SH-SY5Y (cell line): ENCODE measurements at regions not wholly inside any gene's neighbourhood (a gene's known extent, or its start where the extent isn't known, plus 50 kb on each side); places are given as distances from the start of the nearest gene placed in this dataset.

Experiments
- GATA2 ChIP-seq: IDR thresholded peaks from 2 replicates; pipeline ENCODE4 v1.6.1; 2011; ENCODE audit warnings: mild to moderate bottlenecking, low read depth, low read length
- GATA3 ChIP-seq: IDR thresholded peaks from 2 replicates; pipeline ENCODE4 v1.6.1; 2011; ENCODE audit warnings: low read depth, mild to moderate bottlenecking, low read length, moderate library complexity

DNA sequence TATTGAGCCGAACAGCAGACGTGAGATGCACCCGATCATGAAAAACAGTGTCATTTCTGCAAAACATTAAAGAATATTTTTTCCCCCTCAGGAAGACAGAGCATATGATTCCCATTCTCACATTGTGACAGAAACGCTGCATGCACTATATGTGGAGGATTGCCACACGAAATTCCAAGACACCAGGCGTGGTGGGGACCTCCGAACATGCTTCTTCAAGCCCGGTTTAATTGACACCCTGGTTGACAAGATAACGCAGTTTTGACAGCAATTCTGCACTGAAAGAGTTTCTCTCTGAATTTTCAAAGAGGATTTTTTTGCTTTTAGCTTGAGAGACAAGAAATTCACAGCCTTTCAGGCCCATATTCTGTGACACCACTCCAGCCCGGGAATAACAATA is 442.8 kb upstream of the NRP1 start:
- TF ChIP-seq GATA2 (no peak), GATA3 (no peak)
